A549 (cell line): ENCODE measurements at regions not wholly inside any gene's neighbourhood (a gene's known extent, or its start where the extent isn't known, plus 50 kb on each side); places are given as distances from the start of the nearest gene placed in this dataset.

ENCODE experiments used
- ATAC-seq, 2 experiments: fragments of 200-7000 bp in 1 of 2; fragments of >200 bp in 1 of 2; cut with Nextera tagmentation in 1 of 2; cut with Tn5 transposase in 1 of 2; 3 replicates each; pipeline versions ENCODE4 v1.8.0 to v1.9.1; 2018 to 2020; ENCODE audit warnings: mild to moderate bottlenecking in 1 of 2, moderate library complexity in 1 of 2
- CTCF ChIA-PET: fragments of 300-600 bp; sonication (Branson Sonifier 250); formaldehyde crosslinking; extraction: SDS; loops from one replicate; lab custom pipeline; 2021; ENCODE audit warnings: antibody characterized with exemption, inconsistent platforms; lab: Yijun Ruan, JAX
- POLR2A ChIA-PET: fragments of 350-600 bp; formaldehyde crosslinking; extraction: SDS; loops from one replicate; lab custom pipeline; 2021; ENCODE audit warnings: antibody characterized with exemption, inconsistent platforms; lab: Yijun Ruan, JAX
- DNase-seq, 2 experiments: peaks; one replicate each; pipeline versions ENCODE4 v3.0.0 to v3.0.0-alpha.2; 2011 to 2016; ENCODE audit warnings: low read depth in 1 of 2, low spot score in 1 of 2
- FAIRE-seq: peaks from 2 replicates; lab custom pipeline; 2011; peaks lifted over from hg19 to GRCh38; lab: Jason Lieb, UNC
- H3K27ac ChIP-seq, 2 experiments: fragments of >200 bp; sonication (Bioruptor Twin); formaldehyde crosslinking; 3 replicates each; pipeline ENCODE4 v1.5.1; 2016 to 2017
- H3K4me1 ChIP-seq: fragments of >200 bp; sonication (Bioruptor Twin); formaldehyde crosslinking; 3 replicates; pipeline ENCODE4 v1.6.1; 2016
- H3K4me2 ChIP-seq: fragments of >200 bp; sonication (Bioruptor Twin); formaldehyde crosslinking; 3 replicates; pipeline ENCODE4 v1.6.1; 2016
- H3K4me3 ChIP-seq: fragments of >200 bp; sonication (Bioruptor Twin); formaldehyde crosslinking; 3 replicates; pipeline ENCODE4 v1.5.1; 2016
- H3K9me3 ChIP-seq: fragments of >200 bp; sonication (Bioruptor Twin); formaldehyde crosslinking; 3 replicates; pipeline ENCODE4 v1.6.1; 2016
- BHLHE40 ChIP-seq: IDR thresholded peaks from 2 replicates; pipeline ENCODE4 v1.6.1; 2012; ENCODE audit warnings: low read depth, low read length, inconsistent platforms
- CBX2 ChIP-seq: fragments of 200-600 bp; sonication (generic); IDR thresholded peaks from 2 replicates; pipeline ENCODE4 v1.6.1; 2016; ENCODE audit warnings: low read depth, mild to moderate bottlenecking, borderline replicate concordance
- CBX8 ChIP-seq: fragments of 200-600 bp; sonication (generic); IDR thresholded peaks from 2 replicates; pipeline ENCODE4 v1.6.1; 2016
- CHD2 ChIP-seq: fragments of 150-350 bp; IDR thresholded peaks from 2 replicates; pipeline ENCODE4 v1.6.1; 2014; ENCODE audit warnings: low read length; ENCODE audit not compliant: partially characterized antibody
- CHD4 ChIP-seq: fragments of 200-600 bp; sonication (generic); IDR thresholded peaks from 2 replicates; pipeline ENCODE4 v1.6.1; 2016; ENCODE audit warnings: antibody characterized with exemption, mild to moderate bottlenecking, borderline replicate concordance
- EHF ChIP-seq: fragments of 250-450 bp; sonication (Bioruptor Pico); IDR thresholded peaks from 2 replicates; pipeline ENCODE4 v1.5.0; 2020; ENCODE audit warnings: mild to moderate bottlenecking
- EP300 ChIP-seq, 2 experiments: fragments of >200 bp; sonication (Bioruptor Twin); formaldehyde crosslinking; IDR thresholded peaks; 2 replicates in 1 of 2; 3 replicates in 1 of 2; pipeline ENCODE4 v1.6.1; 2016 to 2017
- ESRRA ChIP-seq: fragments of 150-350 bp; IDR thresholded peaks from 2 replicates; pipeline ENCODE4 v1.6.1; 2014; ENCODE audit warnings: mild to moderate bottlenecking, low read length, borderline replicate concordance
- FOSB ChIP-seq: fragments of 250-450 bp; sonication (Bioruptor Pico); IDR thresholded peaks from 2 replicates; pipeline ENCODE4 v1.5.0; 2020; ENCODE audit warnings: mild to moderate bottlenecking, moderate library complexity
- FOXS1 ChIP-seq: fragments of 250-450 bp; sonication (Bioruptor Pico); IDR thresholded peaks from 2 replicates; pipeline ENCODE4 v1.5.0; 2020; ENCODE audit warnings: mild to moderate bottlenecking, moderate library complexity
- GATA3 ChIP-seq: IDR thresholded peaks from 2 replicates; pipeline ENCODE4 v1.6.1; 2012; ENCODE audit warnings: borderline replicate concordance
- HDAC2 ChIP-seq: fragments of 200-600 bp; sonication (generic); IDR thresholded peaks from 2 replicates; pipeline ENCODE4 v1.6.1; 2016
- HOXB5 ChIP-seq: fragments of 250-450 bp; sonication (Bioruptor Pico); IDR thresholded peaks from 2 replicates; pipeline ENCODE4 v1.5.0; 2020; ENCODE audit warnings: mild to moderate bottlenecking, moderate library complexity
- KDM1A ChIP-seq: fragments of 200-600 bp; sonication (generic); IDR thresholded peaks from 2 replicates; pipeline ENCODE4 v1.6.1; 2016; ENCODE audit warnings: low read depth, mild to moderate bottlenecking
- KDM5A ChIP-seq: fragments of 200-600 bp; sonication (generic); IDR thresholded peaks from 2 replicates; pipeline ENCODE4 v1.6.1; 2016; ENCODE audit warnings: antibody characterized with exemption, mild to moderate bottlenecking
- MAFK ChIP-seq: fragments of 450-650 bp; IDR thresholded peaks from 2 replicates; pipeline ENCODE4 v1.6.1; 2014; ENCODE audit not compliant: partially characterized antibody
- MAZ ChIP-seq: fragments of 150-350 bp; IDR thresholded peaks from 2 replicates; pipeline ENCODE4 v1.6.1; 2014; ENCODE audit warnings: antibody characterized with exemption, low read depth, low read length, borderline replicate concordance
- MYC ChIP-seq: IDR thresholded peaks from 2 replicates; pipeline ENCODE4 v1.6.1; 2012; ENCODE audit warnings: mild to moderate bottlenecking, inconsistent platforms, low read length, improper control_type of control experiment, borderline replicate concordance
- NPAS2 ChIP-seq: fragments of 250-450 bp; sonication (Bioruptor Pico); IDR thresholded peaks from 2 replicates; pipeline ENCODE4 v1.8.0; 2022; ENCODE audit warnings: mild to moderate bottlenecking, moderate library complexity, borderline replicate concordance
- NR3C1 ChIP-seq: fragments of >200 bp; sonication (Bioruptor Twin); formaldehyde crosslinking; IDR thresholded peaks from 3 replicates; pipeline ENCODE4 v1.6.1; 2017
- PHF8 ChIP-seq: fragments of 200-600 bp; sonication (generic); IDR thresholded peaks from 2 replicates; pipeline ENCODE4 v1.6.1; 2016; ENCODE audit warnings: low read depth, mild to moderate bottlenecking, antibody characterized with exemption, moderate library complexity, borderline replicate concordance
- POLR2A ChIP-seq: IDR thresholded peaks from 2 replicates; pipeline ENCODE4 v1.6.1; 2012; ENCODE audit warnings: mild to moderate bottlenecking, low read length
- RAD21 ChIP-seq, 2 experiments: fragments of >200 bp in 1 of 2; sonication (Bioruptor Twin) in 1 of 2; formaldehyde crosslinking in 1 of 2; IDR thresholded peaks in 1 of 2; conservative IDR thresholded peaks in 1 of 2; 2 replicates in 1 of 2; 3 replicates in 1 of 2; pipeline ENCODE4 v1.6.1; 2012 to 2018; ENCODE audit warnings: inconsistent platforms in 1 of 2
- RARB ChIP-seq: fragments of 250-450 bp; sonication (Bioruptor Pico); IDR thresholded peaks from 2 replicates; pipeline ENCODE4 v1.8.0; 2021; ENCODE audit warnings: mild to moderate bottlenecking, moderate library complexity
- RCOR1 ChIP-seq: fragments of 150-350 bp; IDR thresholded peaks from 2 replicates; pipeline ENCODE4 v1.6.1; 2014; ENCODE audit warnings: antibody characterized with exemption, low read length, low read depth
- SMC3 ChIP-seq: fragments of >200 bp; sonication (Bioruptor Twin); formaldehyde crosslinking; IDR thresholded peaks from 3 replicates; pipeline ENCODE4 v1.6.1; 2018; ENCODE audit warnings: inconsistent platforms
- SREBF2 ChIP-seq: fragments of 450-650 bp; IDR thresholded peaks from 2 replicates; pipeline ENCODE4 v1.6.1; 2014; ENCODE audit warnings: mild to moderate bottlenecking, moderate library complexity
- ZSCAN20 ChIP-seq: fragments of 250-450 bp; sonication (Bioruptor Pico); IDR thresholded peaks from 2 replicates; pipeline ENCODE4 v1.8.0; 2022; ENCODE audit warnings: mild to moderate bottlenecking, moderate library complexity
- WGBS: methylation state at CpG from one replicate; pipeline ENCODE4 v1.1.6; 2017; ENCODE audit errors: missing lambda C conversion rate; 5-methylcytosine and 5-hydroxymethylcytosine counted together
- TF ChIP-seq, protein P1 (sequence below): IDR thresholded peaks from 2 replicates; pipeline ENCODE4 v1.6.1; 2012
- TF ChIP-seq, protein P2 (sequence below): fragments of 450-650 bp; IDR thresholded peaks from 2 replicates; pipeline ENCODE4 v1.6.1; 2014; ENCODE audit warnings: antibody characterized with exemption
- TF ChIP-seq, protein P3 (sequence below): fragments of 250-450 bp; sonication (Bioruptor Pico); IDR thresholded peaks from 2 replicates; pipeline ENCODE4 v1.5.0; 2020; ENCODE audit warnings: low read depth, mild to moderate bottlenecking, moderate library complexity
- TF ChIP-seq, protein P4 (sequence below): fragments of 150-350 bp; IDR thresholded peaks from 2 replicates; pipeline ENCODE4 v1.6.1; 2014; ENCODE audit warnings: low read depth, mild to moderate bottlenecking, low read length

DNA sequence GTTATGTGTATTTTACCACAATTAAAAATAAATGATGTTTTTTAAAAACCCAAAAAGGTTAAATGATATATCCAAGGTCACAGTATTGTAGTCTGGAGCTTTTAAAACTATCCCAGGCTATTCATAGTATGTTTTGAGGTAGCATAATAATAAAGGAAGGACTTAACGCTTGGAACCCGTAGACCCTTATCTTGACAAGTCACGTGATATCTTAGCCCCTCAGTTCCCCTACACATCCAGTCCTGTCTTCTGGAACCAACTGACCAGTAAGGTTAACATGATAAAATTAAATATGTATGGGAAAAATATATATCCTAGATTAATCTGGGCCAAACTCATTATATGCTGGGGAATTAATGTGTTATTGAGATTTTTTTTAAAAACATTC is 142.2 kb downstream of the RXFP2 start:
- H3K4me2 ChIP-seq, result no peak overlapping the region
- ATAC-seq, result no peak
- DNase-seq, result no peak
- ChIA-PET CTCF (no interaction called here), POLR2A (no interaction called here)
- no peaks in the 10 kb centered on the region for H3K4me1 ChIP-seq
- no peak for TF ChIP-seq ZSCAN20 (CRISPR knock-in tag)
- TF ChIP-seq GATA3, result no peak
- TF ChIP-seq, protein P1, sequence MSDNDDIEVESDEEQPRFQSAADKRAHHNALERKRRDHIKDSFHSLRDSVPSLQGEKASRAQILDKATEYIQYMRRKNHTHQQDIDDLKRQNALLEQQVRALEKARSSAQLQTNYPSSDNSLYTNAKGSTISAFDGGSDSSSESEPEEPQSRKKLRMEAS, result no peak
- TF ChIP-seq NPAS2 (CRISPR knock-in tag), result no peak
- TF ChIP-seq, protein P2, sequence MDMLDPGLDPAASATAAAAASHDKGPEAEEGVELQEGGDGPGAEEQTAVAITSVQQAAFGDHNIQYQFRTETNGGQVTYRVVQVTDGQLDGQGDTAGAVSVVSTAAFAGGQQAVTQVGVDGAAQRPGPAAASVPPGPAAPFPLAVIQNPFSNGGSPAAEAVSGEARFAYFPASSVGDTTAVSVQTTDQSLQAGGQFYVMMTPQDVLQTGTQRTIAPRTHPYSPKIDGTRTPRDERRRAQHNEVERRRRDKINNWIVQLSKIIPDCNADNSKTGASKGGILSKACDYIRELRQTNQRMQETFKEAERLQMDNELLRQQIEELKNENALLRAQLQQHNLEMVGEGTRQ, result no peak
- no peak for TF ChIP-seq EHF (CRISPR knock-in tag)
- no peak for TF ChIP-seq KDM5A
- TF ChIP-seq MAZ, result no peak
- no peak for TF ChIP-seq BHLHE40
- no peak for TF ChIP-seq SREBF2
- no peak for TF ChIP-seq CBX2
- no peak for TF ChIP-seq PHF8
- no peak for TF ChIP-seq RCOR1
- TF ChIP-seq SMC3, result no peak
- TF ChIP-seq CHD2, result no peak
- no peak for TF ChIP-seq FOXS1 (CRISPR knock-in tag)
- TF ChIP-seq HOXB5 (CRISPR knock-in tag), result no peak
- TF ChIP-seq EP300 (IDR thresholded peaks at IDR 0.05), result no peak
- no peaks in the 10 kb centered on the region for H3K9me3 ChIP-seq
- 66% methylated on average over 3 of the region's 3 CpGs for WGBS
- H3K27ac ChIP-seq, result no peak overlapping the region
- FAIRE-seq, result no peak
- no peak overlapping the region for H3K4me3 ChIP-seq

- CTCF ChIA-PET, result no interaction called here
- no peak overlapping the region for H3K4me3 ChIP-seq
- ATAC-seq, result no peak
These were observed 143.5 kb downstream of the RXFP2 start for GRCh38 chr13:31882794-31883193.

More at GRCh38 chr13:31882794-31883193, 143.5 kb downstream of the RXFP2 start:
- no peaks in the 10 kb centered on the region for H3K9me3 ChIP-seq
- no peak overlapping the region for H3K27ac ChIP-seq
- DNase-seq (no peak), FAIRE-seq (no peak)
- H3K4me2 ChIP-seq, result no peak overlapping the region
- TF ChIP-seq KDM1A (no peak), ESRRA (no peak), FOSB (CRISPR knock-in tag) (no peak), RARB (CRISPR knock-in tag) (no peak), FOXS1 (CRISPR knock-in tag) (no peak), POLR2A (no peak), MYC (no peak), KDM5A (no peak), CHD4 (no peak), MAFK (no peak), GATA3 (no peak), RAD21 (conservative IDR thresholded peaks at IDR 0.05 in 1 of 2, IDR thresholded peaks at IDR 0.05 in 1 of 2) (no peak), HDAC2 (no peak), CBX8 (no peak), HOXB5 (CRISPR knock-in tag) (no peak), NR3C1 (no peak)
- TF ChIP-seq, protein P1, result no peak
- TF ChIP-seq, protein P3, sequence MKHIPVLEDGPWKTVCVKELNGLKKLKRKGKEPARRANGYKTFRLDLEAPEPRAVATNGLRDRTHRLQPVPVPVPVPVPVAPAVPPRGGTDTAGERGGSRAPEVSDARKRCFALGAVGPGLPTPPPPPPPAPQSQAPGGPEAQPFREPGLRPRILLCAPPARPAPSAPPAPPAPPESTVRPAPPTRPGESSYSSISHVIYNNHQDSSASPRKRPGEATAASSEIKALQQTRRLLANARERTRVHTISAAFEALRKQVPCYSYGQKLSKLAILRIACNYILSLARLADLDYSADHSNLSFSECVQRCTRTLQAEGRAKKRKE (CRISPR knock-in tag), result no peak
- TF ChIP-seq, protein P4, sequence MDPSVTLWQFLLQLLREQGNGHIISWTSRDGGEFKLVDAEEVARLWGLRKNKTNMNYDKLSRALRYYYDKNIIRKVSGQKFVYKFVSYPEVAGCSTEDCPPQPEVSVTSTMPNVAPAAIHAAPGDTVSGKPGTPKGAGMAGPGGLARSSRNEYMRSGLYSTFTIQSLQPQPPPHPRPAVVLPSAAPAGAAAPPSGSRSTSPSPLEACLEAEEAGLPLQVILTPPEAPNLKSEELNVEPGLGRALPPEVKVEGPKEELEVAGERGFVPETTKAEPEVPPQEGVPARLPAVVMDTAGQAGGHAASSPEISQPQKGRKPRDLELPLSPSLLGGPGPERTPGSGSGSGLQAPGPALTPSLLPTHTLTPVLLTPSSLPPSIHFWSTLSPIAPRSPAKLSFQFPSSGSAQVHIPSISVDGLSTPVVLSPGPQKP, result no peak
- WGBS, result 32% methylated on average over 10 of the region's 10 CpGs
- H3K4me1 ChIP-seq, result no peaks in the 10 kb centered on the region
- POLR2A ChIA-PET, result no interaction called here
